ENCODE measurements at regions not wholly inside any gene's neighbourhood (a gene's known extent, or its start where the extent isn't known, plus 50 kb on each side); places are given as distances from the start of the nearest gene placed in this dataset.

GRCh38 chr10:29039091-29039490 lies 249.8 kb upstream of the LYZL1 start:
- 73 to 82% (median 74%) methylated on average over 5 of the region's 5 CpGs for WGBS, 3 donors
- Histone ChIP-seq H3K4me3 (no peak overlapping the region), H3K27me3 (no peaks in the 10 kb centered on the region), H3K27ac (no peak overlapping the region), H3K4me1 (ENCODE audit: insufficient read depth) (peaks cover 6% of the 10 kb centered on the region), H3K9me3 (no peaks in the 10 kb centered on the region), H3K36me3 (no peaks in the 10 kb centered on the region)
- no peak for DNase-seq
- intact Hi-C loops (cut with DNase I) = no loop called here
- no peak for TF ChIP-seq EP300 (IDR thresholded peaks at IDR 0.05)
- TF ChIP-seq, protein P1, sequence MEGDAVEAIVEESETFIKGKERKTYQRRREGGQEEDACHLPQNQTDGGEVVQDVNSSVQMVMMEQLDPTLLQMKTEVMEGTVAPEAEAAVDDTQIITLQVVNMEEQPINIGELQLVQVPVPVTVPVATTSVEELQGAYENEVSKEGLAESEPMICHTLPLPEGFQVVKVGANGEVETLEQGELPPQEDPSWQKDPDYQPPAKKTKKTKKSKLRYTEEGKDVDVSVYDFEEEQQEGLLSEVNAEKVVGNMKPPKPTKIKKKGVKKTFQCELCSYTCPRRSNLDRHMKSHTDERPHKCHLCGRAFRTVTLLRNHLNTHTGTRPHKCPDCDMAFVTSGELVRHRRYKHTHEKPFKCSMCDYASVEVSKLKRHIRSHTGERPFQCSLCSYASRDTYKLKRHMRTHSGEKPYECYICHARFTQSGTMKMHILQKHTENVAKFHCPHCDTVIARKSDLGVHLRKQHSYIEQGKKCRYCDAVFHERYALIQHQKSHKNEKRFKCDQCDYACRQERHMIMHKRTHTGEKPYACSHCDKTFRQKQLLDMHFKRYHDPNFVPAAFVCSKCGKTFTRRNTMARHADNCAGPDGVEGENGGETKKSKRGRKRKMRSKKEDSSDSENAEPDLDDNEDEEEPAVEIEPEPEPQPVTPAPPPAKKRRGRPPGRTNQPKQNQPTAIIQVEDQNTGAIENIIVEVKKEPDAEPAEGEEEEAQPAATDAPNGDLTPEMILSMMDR (IDR thresholded peaks at IDR 0.05) = no peak
- TF ChIP-seq POLR2A (IDR thresholded peaks at IDR 0.05) = no peak

DNA sequence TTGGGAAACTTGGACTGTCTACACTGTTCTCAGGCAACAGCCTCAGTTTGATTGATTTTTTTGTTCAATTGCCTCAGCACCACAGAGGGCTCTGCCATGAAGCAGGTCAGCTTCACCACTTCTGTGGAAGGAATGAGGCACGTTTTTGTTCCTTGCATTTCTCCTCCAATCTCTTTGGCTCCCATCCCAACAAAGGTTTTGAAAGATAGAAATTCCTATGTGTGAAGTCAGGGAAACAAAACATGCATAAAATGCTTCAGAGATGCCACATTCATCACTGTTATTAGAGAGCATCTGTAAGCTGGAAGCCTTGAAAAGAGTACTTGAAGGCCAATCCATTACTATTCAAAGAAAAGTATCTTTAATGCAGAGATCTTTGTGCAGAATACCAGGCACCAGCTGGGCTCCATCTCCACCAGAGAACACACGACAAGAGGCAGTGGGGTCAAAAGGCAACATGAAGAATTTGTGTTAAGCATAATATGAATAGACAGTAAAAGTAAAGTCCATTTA lies 249.1 kb upstream of the LYZL1 start:
- DNase-seq = no peak
- intact Hi-C loops (cut with DNase I) = no loop called here
- TF ChIP-seq POLR2A (IDR thresholded peaks at IDR 0.05) (no peak), EP300 (IDR thresholded peaks at IDR 0.05) (no peak)
- TF ChIP-seq, protein P1 (IDR thresholded peaks at IDR 0.05) = no peak
- Histone ChIP-seq H3K9me3 (no peaks in the 10 kb centered on the region), H3K4me3 (no peak overlapping the region), H3K27me3 (no peaks in the 10 kb centered on the region), H3K36me3 (no peaks in the 10 kb centered on the region), H3K4me1 (ENCODE audit: insufficient read depth) (peaks cover 6% of the 10 kb centered on the region), H3K27ac (no peak overlapping the region)
- 0 to 6% (median 3%) methylated on average over 2 of the region's 2 CpGs for WGBS, 3 donors

DNA sequence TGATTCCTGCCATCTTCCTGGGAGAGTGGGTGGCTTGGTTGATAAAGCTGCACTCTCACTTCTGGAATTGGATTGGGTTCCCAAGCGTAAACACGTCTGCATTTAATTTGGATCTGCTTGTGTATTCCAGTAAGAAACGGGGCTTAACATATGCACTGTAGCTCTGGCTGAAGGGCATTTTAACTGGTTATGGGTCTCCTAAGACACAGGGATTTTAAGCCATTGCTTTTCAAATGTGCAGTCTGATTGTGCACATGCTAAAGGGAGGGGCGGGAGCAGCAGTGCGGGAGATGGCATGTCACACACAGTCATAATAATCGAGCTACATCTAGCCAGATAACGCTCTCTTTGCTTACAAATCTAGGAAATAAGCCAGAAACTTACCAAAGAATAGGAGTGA lies 247.3 kb upstream of the LYZL1 start:
- TF ChIP-seq POLR2A (IDR thresholded peaks at IDR 0.05) (no peak), EP300 (IDR thresholded peaks at IDR 0.05) (no peak)
- TF ChIP-seq, protein P1 (IDR thresholded peaks at IDR 0.05) = no peak

GRCh38 chr10:29048506-29048905 lies 240.4 kb upstream of the LYZL1 start:
- 89 to 98% (median 92%) methylated on average over 1 of the region's 1 CpG for WGBS, 3 donors
- no peak overlapping the region for H3K27ac ChIP-seq
- DNase-seq = no peak
- H3K36me3 ChIP-seq = no peaks in the 10 kb centered on the region
- no peak overlapping the region for H3K4me3 ChIP-seq
- intact Hi-C loops (cut with DNase I) = no loop called here
- no peaks in the 10 kb centered on the region for H3K27me3 ChIP-seq
- no peak for TF ChIP-seq EP300 (IDR thresholded peaks at IDR 0.05)
- TF ChIP-seq, protein P1 (IDR thresholded peaks at IDR 0.05) = no peak
- no peak for TF ChIP-seq POLR2A (IDR thresholded peaks at IDR 0.05)
- no peaks in the 10 kb centered on the region for H3K9me3 ChIP-seq
- no peaks in the 10 kb centered on the region for H3K4me1 ChIP-seq (ENCODE audit: insufficient read depth)

More for the DNA sequence above, 247.3 kb upstream of the LYZL1 start:
- intact Hi-C loops (cut with DNase I) = no loop called here
- H3K36me3 ChIP-seq = no peaks in the 10 kb centered on the region
- no peaks in the 10 kb centered on the region for H3K27me3 ChIP-seq
- 56 to 59% (median 58%) methylated on average over 7 of the region's 7 CpGs for WGBS, 3 donors
- H3K4me3 ChIP-seq = no peak overlapping the region
- DNase-seq = no peak
- peaks cover 6% of the 10 kb centered on the region for H3K4me1 ChIP-seq (ENCODE audit: insufficient read depth)
- no peaks in the 10 kb centered on the region for H3K9me3 ChIP-seq
- H3K27ac ChIP-seq = no peak overlapping the region
